Germinal center (tissue), 1 donor: ENCODE measurements at regions not wholly inside any gene's neighbourhood (a gene's known extent, or its start where the extent isn't known, plus 50 kb on each side); places are given as distances from the start of the nearest gene placed in this dataset.

ENCODE experiments used
- DNase-seq: peaks from one replicate; pipeline ENCODE4 v3.0.0; 2012; ENCODE audit warnings: mixed read lengths, low spot score

- DNase-seq, result no peak
These were observed 154.5 kb downstream of the OAT start for GRCh38 chr10:124264271-124264670.

- no peak for DNase-seq
These were observed 155.0 kb downstream of the OAT start for GRCh38 chr10:124263726-124264125.

DNA sequence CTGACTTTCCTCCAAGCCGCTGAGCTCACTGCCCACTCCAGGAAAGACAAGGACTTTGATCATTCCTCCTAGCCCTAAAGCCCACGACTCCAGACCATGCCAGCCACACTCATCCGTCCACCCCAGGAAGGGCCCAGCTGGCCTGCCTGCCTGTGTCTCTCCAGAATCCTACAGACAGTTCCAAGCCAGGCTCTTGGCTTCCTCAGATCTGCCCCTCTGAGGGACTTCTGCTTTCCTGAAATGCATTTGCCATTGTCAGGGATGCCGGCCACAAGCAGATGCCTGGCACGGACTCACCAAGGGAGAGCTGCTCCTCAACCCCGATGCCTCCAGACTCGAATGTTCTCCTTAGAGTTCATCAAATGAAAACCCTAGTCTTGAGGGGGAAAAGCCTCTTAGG, 155.8 kb downstream of the OAT start:
- no peak for DNase-seq

GRCh38 chr10:124262234-124262865, 156.4 kb downstream of the OAT start:
- no peak for DNase-seq

DNA sequence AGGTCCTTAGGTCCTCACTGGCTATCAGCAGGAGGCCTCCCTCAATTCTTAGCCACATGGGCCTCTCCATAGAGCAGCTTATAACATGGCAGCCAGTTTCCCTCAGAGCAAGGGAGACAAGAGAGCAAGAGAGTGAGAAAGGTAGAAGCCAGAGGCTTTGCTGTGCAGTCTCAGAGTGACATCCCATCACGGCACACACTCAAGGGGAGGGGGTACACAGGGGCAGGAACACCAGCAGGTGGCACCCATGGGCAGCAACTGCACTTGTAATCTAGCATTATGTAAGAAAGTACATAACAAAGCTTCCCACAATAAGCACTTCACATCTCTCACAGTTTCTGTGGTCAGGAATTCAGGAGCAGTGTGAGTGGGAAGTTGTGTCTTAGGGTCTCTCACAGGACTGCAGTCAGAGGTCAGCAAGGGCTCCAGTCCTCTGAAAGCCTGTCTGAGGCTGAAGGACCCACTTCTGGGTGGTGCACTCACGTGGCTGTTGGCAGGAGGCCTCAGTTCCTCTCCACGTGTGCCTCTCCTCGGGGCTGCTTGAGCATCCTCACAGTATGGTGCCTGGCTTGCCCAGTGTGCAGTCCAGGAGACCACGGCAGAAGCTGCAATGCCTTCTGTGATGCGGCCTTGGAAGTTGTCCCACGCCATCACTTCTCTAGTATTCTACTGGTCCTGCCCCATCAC, 159.4 kb downstream of the OAT start:
- peak; percentile 23 for DNase-seq

DNA sequence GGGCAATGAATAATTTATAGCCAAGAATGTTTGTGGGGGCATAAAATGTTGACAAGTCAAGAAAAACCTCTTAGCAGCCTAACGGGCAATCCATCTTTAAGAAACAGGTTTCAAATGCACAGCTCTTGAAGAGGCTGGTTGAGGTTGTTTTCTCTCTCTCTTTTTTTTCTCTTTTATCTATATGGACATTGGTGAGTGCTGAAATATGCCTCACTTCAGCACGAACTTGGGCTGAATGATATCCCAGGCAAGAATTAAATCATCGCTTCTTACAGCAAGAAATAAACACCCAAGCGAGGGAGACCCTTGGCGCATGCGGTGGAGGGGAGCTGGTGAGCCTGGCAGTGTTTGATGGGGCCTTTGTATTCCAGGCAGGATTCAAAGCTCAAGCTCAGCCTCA, 160.9 kb downstream of the OAT start:
- no peak for DNase-seq

- no peak for DNase-seq
These were observed 162.6 kb downstream of the OAT start for GRCh38 chr10:124256151-124256550.

DNA sequence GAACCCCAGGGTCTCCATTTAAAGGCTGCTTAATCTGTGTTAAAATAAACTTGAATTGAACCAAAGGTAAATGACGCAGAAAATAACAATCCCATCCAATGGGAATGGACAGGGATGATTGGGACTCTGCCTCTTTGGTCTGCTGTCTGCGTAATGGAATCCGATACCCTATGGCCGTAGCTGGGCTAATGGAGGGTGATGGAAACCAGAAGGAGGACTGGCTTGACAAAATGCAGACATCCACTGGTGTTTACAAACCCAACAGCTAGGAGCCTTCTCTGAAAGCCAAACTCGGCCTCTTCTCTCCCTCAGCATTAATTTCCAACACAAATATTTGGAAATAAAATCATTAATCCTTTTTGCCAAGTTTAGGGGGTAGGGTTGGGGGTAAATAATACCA, 162.2 kb upstream of the CHST15 start:
- no peak for DNase-seq

- DNase-seq, result no peak
These were observed 161.1 kb upstream of the CHST15 start for GRCh38 chr10:124254490-124254889.

DNA sequence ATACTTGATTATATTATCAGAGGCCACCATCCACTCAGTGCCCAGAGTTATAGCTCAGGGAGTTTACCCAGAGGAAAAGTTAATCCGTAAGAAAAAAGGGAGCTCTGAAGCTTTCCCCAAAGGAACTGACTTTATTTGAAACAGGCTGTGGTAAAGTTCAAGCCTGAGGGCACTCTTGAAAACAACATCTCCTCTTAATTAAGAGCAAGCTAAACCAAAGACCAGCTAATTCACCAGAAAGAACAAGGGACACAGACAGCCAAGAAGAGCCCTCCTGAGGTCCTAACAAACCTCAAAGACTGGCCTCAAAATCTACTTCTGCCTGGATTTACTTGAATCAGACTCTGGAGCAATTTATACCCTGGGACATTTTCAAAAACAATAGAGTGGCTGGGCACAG, 159.6 kb upstream of the CHST15 start:
- no peak for DNase-seq

- no peak for DNase-seq
These were observed 158.8 kb upstream of the CHST15 start for GRCh38 chr10:124252097-124252715.

GRCh38 chr10:124251317-124252065, 158.1 kb upstream of the CHST15 start:
- no peak for DNase-seq

DNA sequence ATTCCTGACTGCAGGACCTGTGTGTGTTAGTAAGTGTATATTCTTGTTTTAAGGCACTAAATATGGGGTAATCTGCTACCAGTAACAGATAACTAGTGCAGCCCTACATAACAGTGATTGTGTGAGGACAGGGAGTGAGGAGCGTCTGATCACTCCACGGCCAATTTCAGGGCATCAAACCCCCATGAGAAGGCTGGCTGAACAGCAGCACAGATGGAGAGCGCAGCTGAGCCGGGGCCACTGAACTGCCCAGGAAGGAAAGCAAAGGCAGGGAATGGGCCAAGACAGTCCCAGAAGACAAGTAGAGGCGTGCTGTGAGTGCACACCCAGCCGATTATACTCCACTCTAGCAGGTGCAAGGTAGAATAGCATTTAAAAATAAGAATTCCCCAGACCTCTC, 157.1 kb upstream of the CHST15 start:
- no peak for DNase-seq

DNA sequence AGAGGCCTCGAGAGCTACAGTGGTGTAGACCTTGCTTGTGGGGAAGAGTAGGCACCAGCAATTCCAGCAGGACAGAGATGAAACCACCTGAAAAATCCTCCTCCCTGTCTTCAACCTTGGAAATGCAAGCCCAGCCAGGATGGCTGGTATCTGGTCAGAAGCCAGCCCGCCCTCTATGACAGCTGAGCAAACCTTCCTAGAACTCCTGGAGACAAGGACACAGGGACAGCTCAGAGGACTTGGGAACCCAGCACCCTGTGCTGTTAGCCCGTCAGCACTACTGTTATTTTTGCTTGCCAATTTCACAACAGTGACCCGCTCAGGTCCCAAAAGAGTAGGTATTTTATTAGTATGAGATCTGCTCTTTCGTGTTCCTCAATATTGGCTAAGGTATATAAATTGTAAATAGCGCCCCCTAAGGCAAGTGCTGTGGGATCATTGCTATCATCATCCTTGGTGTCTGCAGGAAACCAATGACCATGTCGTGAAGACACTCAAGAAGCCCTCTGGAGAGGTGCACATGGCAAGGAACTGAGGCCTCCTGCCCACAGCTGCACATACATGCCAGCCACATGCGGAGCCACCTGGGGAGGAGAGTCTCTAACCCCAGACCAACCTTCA, 156.5 kb upstream of the CHST15 start:
- DNase-seq, result no peak

GRCh38 chr10:124249196-124249595, 155.8 kb upstream of the CHST15 start:
- DNase-seq, result no peak

DNA sequence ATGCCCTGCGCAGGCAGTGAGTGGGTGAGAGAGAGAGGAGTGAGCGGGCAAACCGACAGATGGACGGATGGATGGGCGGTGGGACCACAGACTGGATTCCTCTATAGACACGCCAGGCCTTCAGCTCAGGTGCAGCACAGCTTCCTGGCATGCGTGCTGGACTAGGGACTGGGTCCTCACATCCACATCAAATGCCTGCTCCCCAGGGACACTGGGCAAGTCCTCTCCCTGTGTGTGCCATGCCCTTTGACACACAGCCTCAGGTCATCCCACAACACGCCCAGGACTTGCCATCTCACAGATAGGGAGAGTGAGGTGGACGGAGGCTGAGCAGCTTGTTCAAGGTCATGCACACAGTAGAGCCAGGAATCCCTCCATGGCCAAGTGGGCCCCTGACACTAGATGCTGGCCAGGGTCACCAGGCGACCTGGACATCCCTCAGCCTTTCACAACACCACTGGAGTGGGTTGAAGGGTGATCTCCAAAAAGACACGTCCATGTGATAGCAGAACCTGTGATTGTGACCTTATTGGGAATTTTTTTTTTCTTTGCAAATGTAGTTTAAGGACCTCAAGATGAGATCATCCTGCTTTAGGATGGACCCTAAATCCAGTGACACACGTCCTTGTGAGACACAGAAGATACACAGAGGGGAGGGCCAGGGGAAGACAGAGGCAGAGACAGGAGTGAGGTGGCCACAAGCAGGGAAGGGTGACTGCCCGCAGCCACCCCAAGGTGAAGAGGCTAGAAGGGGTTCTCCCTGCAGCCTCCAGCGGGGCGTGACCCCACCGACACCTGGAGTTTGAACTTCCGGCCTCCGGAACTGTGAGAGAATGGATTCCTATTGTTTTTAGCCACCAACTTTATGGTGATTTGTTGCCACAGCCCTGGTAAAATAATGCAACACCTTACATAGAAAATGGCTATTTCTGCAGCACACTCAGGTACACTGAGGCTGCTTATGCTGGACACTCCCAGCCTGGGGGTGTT, 155.0 kb upstream of the CHST15 start:
- DNase-seq, result no peak

- no peak for DNase-seq
These were observed 152.5 kb upstream of the CHST15 start for GRCh38 chr10:124245806-124246440.

- no peak for DNase-seq
These were observed 151.8 kb upstream of the CHST15 start for GRCh38 chr10:124245191-124245590.

- DNase-seq, result no peak
These were observed 151.0 kb upstream of the CHST15 start for GRCh38 chr10:124244256-124244877.

GRCh38 chr10:124243702-124244121, 150.3 kb upstream of the CHST15 start:
- DNase-seq, result no peak
